VCaP (cell line): ENCODE measurements at regions not wholly inside any gene's neighbourhood (a gene's known extent, or its start where the extent isn't known, plus 50 kb on each side); places are given as distances from the start of the nearest gene placed in this dataset.

ENCODE experiments used
- H3K27ac ChIP-seq: fragments of 450-650 bp; 2 replicates; pipeline ENCODE4 v1.5.1; 2017
- CTCF ChIP-seq: fragments of 450-650 bp; conservative IDR thresholded peaks from 2 replicates; pipeline ENCODE4 v1.5.1; 2017; ENCODE audit warnings: mild to moderate bottlenecking, moderate library complexity

- H3K27ac ChIP-seq = peak overlapping the region; percentile 96
- no peak for TF ChIP-seq CTCF
These were observed 129.8 kb downstream of the URI1 start for GRCh38 chr19:30071871-30072270.

DNA sequence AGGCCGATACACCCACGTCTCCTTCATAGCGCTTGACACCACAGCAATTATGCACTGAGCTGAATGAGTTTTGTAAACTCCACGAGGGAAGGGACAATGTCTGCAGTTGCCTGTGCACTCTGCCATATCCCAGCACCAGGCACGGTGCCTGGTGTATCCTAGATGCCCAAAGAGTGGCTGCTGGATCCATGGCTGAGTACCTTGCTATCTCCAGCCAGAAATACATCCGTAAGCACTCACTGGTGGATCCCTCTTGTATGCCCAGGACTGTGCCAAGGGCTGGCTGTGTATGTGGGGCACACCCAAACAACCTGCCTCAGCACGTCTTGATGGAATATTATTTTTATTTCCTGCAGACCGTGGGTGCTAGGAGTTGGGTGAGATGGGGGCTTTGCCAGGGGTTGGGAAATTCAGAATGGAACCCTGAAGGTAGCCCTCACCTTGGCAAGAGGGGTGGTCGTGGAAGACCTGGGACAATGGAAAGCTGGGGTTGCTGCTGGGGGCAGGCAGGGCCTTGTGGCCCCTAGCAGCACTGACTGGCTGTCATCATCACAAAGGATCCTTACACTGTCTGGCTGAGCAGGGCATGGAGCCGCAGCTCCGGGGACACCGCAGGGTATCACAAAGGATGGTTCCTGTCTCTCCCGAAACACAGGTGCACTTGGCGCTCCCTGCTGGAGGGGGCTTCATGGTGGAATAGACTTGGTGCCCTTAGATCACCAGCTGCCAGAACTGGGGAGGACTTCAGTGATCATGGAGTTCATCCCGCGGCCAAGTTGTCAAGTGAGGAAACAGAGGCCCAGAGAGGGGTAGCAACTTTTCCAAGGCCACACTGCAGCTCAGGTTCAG, 131.3 kb downstream of the URI1 start:
- TF ChIP-seq CTCF = no peak
- H3K27ac ChIP-seq = peak overlapping the region; percentile 8; the same call in 1 of the 2 replicates

DNA sequence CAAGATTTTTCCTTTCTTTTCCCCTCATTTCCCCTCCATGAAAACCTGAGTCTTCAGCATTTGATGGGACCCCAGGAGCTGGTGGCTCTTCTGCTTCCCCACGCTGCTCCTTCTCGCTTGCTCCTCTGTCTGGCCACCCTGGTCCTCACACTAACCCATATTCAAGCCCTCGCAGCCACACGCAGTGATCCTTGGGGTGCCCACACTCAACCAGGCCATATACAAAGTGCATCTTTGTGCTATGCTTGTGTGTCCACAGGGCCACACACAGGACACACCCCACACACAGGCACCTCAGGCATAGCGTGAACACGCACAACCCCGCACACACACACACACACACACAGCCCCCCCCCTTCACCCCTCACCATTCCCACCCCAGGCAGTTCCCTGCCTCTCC, 132.1 kb downstream of the URI1 start:
- no peak for TF ChIP-seq CTCF
- H3K27ac ChIP-seq = no peak overlapping the region

GRCh38 chr19:30074741-30075715, 133.0 kb downstream of the URI1 start:
- TF ChIP-seq CTCF = no peak
- H3K27ac ChIP-seq = no peak overlapping the region

DNA sequence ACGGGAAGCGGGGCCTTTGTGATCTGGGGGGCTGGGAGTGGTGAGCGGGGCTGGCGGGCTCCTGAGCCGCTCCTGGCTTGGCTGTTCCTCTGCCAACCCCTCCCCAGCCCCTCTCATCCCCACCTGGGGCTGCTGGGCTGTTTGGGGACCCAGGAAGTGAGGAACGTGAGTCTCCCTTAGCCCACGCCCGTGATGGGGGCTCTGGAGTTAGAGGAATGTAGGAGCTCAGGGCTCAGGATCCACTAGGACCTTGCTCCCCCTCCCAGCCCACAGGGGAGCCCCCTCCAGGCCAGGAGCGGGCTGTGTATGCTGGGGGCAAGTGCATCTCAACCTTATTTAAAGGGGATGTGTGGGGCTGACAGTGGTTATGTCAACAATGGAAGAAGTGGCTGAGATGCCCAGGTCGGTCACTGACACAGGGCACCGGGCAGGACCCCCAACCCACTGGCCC, 134.1 kb downstream of the URI1 start:
- no peak for TF ChIP-seq CTCF
- H3K27ac ChIP-seq = no peak overlapping the region

- TF ChIP-seq CTCF = no peak
- H3K27ac ChIP-seq = no peak overlapping the region
These were observed 135.0 kb downstream of the URI1 start for GRCh38 chr19:30076751-30077670.
